ENCODE measurements at regions not wholly inside any gene's neighbourhood (a gene's known extent, or its start where the extent isn't known, plus 50 kb on each side); places are given as distances from the start of the nearest gene placed in this dataset.

DNA sequence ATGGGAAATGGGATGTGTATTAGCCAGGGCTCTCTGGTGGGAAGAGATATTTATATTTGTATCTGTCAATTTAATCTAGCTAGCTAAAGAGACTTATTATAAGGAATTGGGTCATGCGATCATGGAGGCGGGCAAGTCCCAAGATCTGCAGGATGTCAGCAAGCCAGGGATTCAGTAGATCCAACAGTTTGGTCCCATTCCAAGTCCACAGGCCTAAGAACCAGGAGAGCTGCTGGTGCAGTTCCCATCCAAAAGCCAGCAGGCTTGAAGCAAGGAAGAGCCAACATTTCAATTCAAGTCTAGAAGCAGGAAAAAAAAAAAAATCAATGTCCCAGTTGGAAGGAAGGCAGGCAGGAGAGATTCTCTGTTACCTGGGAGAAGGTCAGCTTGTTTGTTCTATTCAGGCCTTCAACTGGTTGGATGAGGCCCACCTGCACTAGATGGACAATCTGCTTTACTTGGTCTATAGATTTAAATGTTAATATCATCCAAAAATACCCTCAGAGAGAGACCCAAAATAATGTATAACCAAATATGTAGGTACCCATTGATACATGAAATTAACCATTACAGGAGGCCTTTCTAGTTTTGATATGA, 60.7 kb upstream of the BCAT1 start:
- no peak for DNase-seq (ENCODE audit: low read depth in 2 of 2)

DNA sequence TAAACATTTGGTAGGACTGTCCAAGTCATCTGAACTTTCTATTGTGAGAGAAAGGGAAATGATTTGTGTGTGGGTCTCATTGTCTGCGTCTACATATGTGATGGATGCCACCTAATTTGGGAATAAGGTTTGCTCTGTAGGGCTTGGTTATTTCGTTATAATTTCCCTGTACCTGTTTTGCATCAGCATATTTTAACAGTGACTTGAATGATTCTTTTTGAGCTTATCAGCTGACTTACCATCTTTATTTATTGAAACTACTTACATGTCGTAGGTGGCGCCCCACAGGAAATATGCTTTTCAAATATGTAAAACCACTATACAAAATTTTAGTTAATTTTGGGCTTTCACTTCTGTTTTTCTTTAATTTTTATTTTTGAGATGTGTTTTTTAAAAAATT, 56.5 kb upstream of the BCAT1 start:
- no peak for DNase-seq (ENCODE audit: low read depth in 2 of 2)

DNA sequence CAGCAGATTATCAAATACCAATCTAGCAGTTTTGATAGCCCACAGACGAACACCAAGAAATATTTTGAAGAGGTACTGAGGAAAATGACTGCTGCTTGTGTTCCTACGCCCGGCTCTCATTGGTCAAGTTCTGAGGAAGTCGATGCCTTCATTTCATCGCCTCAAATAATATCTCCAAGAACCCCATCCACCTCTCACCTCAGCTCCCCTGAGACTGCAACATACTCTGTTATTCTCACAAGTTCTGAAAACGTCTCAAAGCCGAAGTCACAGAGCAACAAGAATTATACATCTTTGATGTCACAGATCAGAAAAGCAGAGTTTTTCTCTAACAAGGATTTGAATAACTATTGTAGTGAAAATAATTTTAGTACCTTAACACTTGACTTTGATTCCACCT, 55.5 kb upstream of the BCAT1 start:
- no peak for DNase-seq (ENCODE audit: low read depth in 2 of 2)

DNA sequence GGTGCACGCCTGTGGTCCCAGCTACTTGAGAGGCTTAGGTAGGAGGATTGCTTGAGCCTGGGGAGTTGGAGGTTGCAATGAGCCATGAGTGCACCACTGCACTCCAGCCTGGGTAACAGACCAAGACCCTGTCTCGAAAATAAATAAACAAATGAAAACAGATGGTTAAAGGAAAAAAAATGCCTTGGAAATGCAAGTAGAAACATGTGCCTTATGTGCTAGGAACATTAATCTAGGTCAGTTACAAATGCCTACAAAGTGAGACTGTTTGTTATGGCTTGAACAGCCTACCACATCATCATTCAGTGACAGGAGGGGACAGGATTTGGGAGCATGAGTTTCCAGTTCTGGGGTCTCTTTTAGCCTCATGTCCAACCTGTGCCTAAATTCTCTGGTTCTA, 52.4 kb upstream of the BCAT1 start:
- DNase-seq (ENCODE audit: low read depth in 2 of 2) = no peak

All from stimulated activated CD8-positive, alpha-beta memory T cell treated with anti-CD3 and anti-CD28 coated beads, Interleukin-15, amount 100 ng/mL, for 4 hours (primary cell).